ENCODE measurements at regions not wholly inside any gene's neighbourhood (a gene's known extent, or its start where the extent isn't known, plus 50 kb on each side); places are given as distances from the start of the nearest gene placed in this dataset.

GRCh38 chr3:95037927-95038326, 975.1 kb downstream of the NSUN3 start:
- DNase-seq = no peak

- no peak for DNase-seq
Observed at GRCh38 chr3:95044101-95044500, 981.2 kb downstream of the NSUN3 start.

- no peak for DNase-seq
Observed at GRCh38 chr3:95048564-95048963, 985.7 kb downstream of the NSUN3 start.

- DNase-seq = no peak
Observed at GRCh38 chr3:95049841-95050240, 987.0 kb downstream of the NSUN3 start.

- DNase-seq = no peak
Observed at GRCh38 chr3:95055288-95055687, 992.4 kb downstream of the NSUN3 start.

GRCh38 chr3:95082191-95082590, 1019.3 kb downstream of the NSUN3 start:
- no peak for DNase-seq

- DNase-seq = no peak
Observed at GRCh38 chr3:95084738-95085137, 1021.9 kb downstream of the NSUN3 start.

- no peak for DNase-seq
Observed at GRCh38 chr3:95088464-95088863, 1025.6 kb downstream of the NSUN3 start.

- DNase-seq = no peak
Observed at GRCh38 chr3:95097493-95097892, 1034.6 kb downstream of the NSUN3 start.

GRCh38 chr3:95120921-95121320, 1058.1 kb downstream of the NSUN3 start:
- DNase-seq = no peak

- DNase-seq = no peak
Observed at GRCh38 chr3:95123104-95123503, 1060.2 kb downstream of the NSUN3 start.

- no peak for DNase-seq
Observed at GRCh38 chr3:95134693-95135413, 1072.0 kb downstream of the NSUN3 start.

- no peak for DNase-seq
Observed at GRCh38 chr3:95148107-95148506, 1085.2 kb downstream of the NSUN3 start.

GRCh38 chr3:95151590-95151989, 1088.7 kb downstream of the NSUN3 start:
- DNase-seq = no peak

- no peak for DNase-seq
Observed at GRCh38 chr3:95154766-95155165, 1091.9 kb downstream of the NSUN3 start.

GRCh38 chr3:95162794-95163193, 1099.9 kb downstream of the NSUN3 start:
- no peak for DNase-seq

- no peak for DNase-seq
Observed at GRCh38 chr3:95167748-95168147, 1104.9 kb downstream of the NSUN3 start.

GRCh38 chr3:95168526-95168925, 1105.7 kb downstream of the NSUN3 start:
- DNase-seq = no peak

- DNase-seq = no peak
Observed at GRCh38 chr3:95172164-95172943, 1109.5 kb downstream of the NSUN3 start.

GRCh38 chr3:95177096-95177495, 1114.2 kb downstream of the NSUN3 start:
- DNase-seq = no peak

GRCh38 chr3:95184038-95184437, 1121.2 kb downstream of the NSUN3 start:
- DNase-seq = no peak

- no peak for DNase-seq
Observed at GRCh38 chr3:95189348-95189747, 1126.5 kb downstream of the NSUN3 start.

GRCh38 chr3:95197661-95198060, 1134.8 kb downstream of the NSUN3 start:
- no peak for DNase-seq

GRCh38 chr3:95200384-95200783, 1137.5 kb downstream of the NSUN3 start:
- DNase-seq = no peak

GRCh38 chr3:95210878-95211277, 1148.0 kb downstream of the NSUN3 start:
- no peak for DNase-seq

All from activated CD4-positive, alpha-beta T cell treated with anti-CD3 and anti-CD28 coated beads, Interleukin-2, amount 50 U/mL, for 1 hour (primary cell).